ENCODE measurements at regions not wholly inside any gene's neighbourhood (a gene's known extent, or its start where the extent isn't known, plus 50 kb on each side); places are given as distances from the start of the nearest gene placed in this dataset.

GRCh38 chr16:79914961-79915720 is 314.6 kb upstream of the MAF start:
- intact Hi-C loops (cut with micrococcal nuclease): no loop called here
- no peaks in the 10 kb centered on the region for H3K9me2 ChIP-seq (replicated peaks; ENCODE audit: low read length)
- H3K4me3 ChIP-seq (ENCODE audit: low read length): no peak overlapping the region
- DNase-seq (no peak), ATAC-seq (no peak)
- H2AFZ ChIP-seq (ENCODE audit: low read length): no peak overlapping the region
- ChIA-PET POLR2A (ENCODE audit: unreplicated experiment) (no interaction called here), CTCF (no interaction called here)
- H3K9me3 ChIP-seq (ENCODE audit: low read length): no peaks in the 10 kb centered on the region
- H3K79me2 ChIP-seq (ENCODE audit: low read length): no peaks in the 10 kb centered on the region
- BruUV-seq (replicated peaks): no TSS peak
- H3K36me3 ChIP-seq (ENCODE audit: low read depth, low read length): no peaks in the 10 kb centered on the region
- no peak overlapping the region for H3K4me2 ChIP-seq (ENCODE audit: low read length)
- no peaks in the 10 kb centered on the region for H3K4me1 ChIP-seq (ENCODE audit: insufficient read depth, low read length)
- H3K27ac ChIP-seq (ENCODE audit: low read length): no peak overlapping the region
- H3K27me3 ChIP-seq (ENCODE audit: low read length): no peaks in the 10 kb centered on the region
- H4K20me1 ChIP-seq (ENCODE audit: low read length): no peaks in the 10 kb centered on the region
- no peaks in the 10 kb centered on the region for H3F3A ChIP-seq (ENCODE audit: low read length, unreplicated experiment)
- no peak for TF ChIP-seq EZH2phosphoT487 (IDR thresholded peaks at IDR 0.05; ENCODE audit: borderline replicate concordance, low read length)
- no peak for TF ChIP-seq CTCF (conservative IDR thresholded peaks at IDR 0.05; ENCODE audit: low read depth, low read length)
- no peak for TF ChIP-seq EZH2 (IDR thresholded peaks at IDR 0.05; ENCODE audit: low read length, unreplicated experiment)
- no peak overlapping the region for H3K9ac ChIP-seq (ENCODE audit: low read length)

- ATAC-seq (no peak), DNase-seq (no peak)
- ChIA-PET CTCF (no interaction called here), POLR2A (ENCODE audit: unreplicated experiment) (no interaction called here)
- H3F3A ChIP-seq (ENCODE audit: low read length, unreplicated experiment): no peaks in the 10 kb centered on the region
- no peaks in the 10 kb centered on the region for H3K4me1 ChIP-seq (ENCODE audit: insufficient read depth, low read length)
- no peaks in the 10 kb centered on the region for H3K27me3 ChIP-seq (ENCODE audit: low read length)
- no peak overlapping the region for H3K27ac ChIP-seq (ENCODE audit: low read length)
- no peaks in the 10 kb centered on the region for H3K36me3 ChIP-seq (ENCODE audit: low read depth, low read length)
- no peaks in the 10 kb centered on the region for H4K20me1 ChIP-seq (ENCODE audit: low read length)
- H3K4me3 ChIP-seq (ENCODE audit: low read length): no peak overlapping the region
- H3K4me2 ChIP-seq (ENCODE audit: low read length): no peak overlapping the region
- BruUV-seq (replicated peaks): no TSS peak
- no peaks in the 10 kb centered on the region for H3K9me2 ChIP-seq (replicated peaks; ENCODE audit: low read length)
- no peaks in the 10 kb centered on the region for H3K79me2 ChIP-seq (ENCODE audit: low read length)
- H2AFZ ChIP-seq (ENCODE audit: low read length): no peak overlapping the region
- H3K9ac ChIP-seq (ENCODE audit: low read length): no peak overlapping the region
- no peaks in the 10 kb centered on the region for H3K9me3 ChIP-seq (ENCODE audit: low read length)
- no peak for TF ChIP-seq EZH2 (IDR thresholded peaks at IDR 0.05; ENCODE audit: low read length, unreplicated experiment)
- TF ChIP-seq EZH2phosphoT487 (IDR thresholded peaks at IDR 0.05; ENCODE audit: borderline replicate concordance, low read length): no peak
- no peak for TF ChIP-seq CTCF (conservative IDR thresholded peaks at IDR 0.05; ENCODE audit: low read depth, low read length)
- intact Hi-C loops (cut with micrococcal nuclease): no loop called here
These were observed 312.2 kb upstream of the MAF start for GRCh38 chr16:79912592-79913310.

- no peak overlapping the region for H3K9ac ChIP-seq (ENCODE audit: low read length)
- no peak overlapping the region for H2AFZ ChIP-seq (ENCODE audit: low read length)
- no peaks in the 10 kb centered on the region for H3K9me3 ChIP-seq (ENCODE audit: low read length)
- no peaks in the 10 kb centered on the region for H4K20me1 ChIP-seq (ENCODE audit: low read length)
- no peaks in the 10 kb centered on the region for H3K79me2 ChIP-seq (ENCODE audit: low read length)
- H3K4me2 ChIP-seq (ENCODE audit: low read length): no peak overlapping the region
- no peak for TF ChIP-seq CTCF (conservative IDR thresholded peaks at IDR 0.05; ENCODE audit: low read depth, low read length)
- no peak for TF ChIP-seq EZH2phosphoT487 (IDR thresholded peaks at IDR 0.05; ENCODE audit: borderline replicate concordance, low read length)
- no peak for TF ChIP-seq EZH2 (IDR thresholded peaks at IDR 0.05; ENCODE audit: low read length, unreplicated experiment)
- DNase-seq (no peak), ATAC-seq (no peak)
- H3K9me2 ChIP-seq (replicated peaks; ENCODE audit: low read length): no peaks in the 10 kb centered on the region
- no peaks in the 10 kb centered on the region for H3K4me1 ChIP-seq (ENCODE audit: insufficient read depth, low read length)
- CTCF ChIA-PET: no interaction called here
- BruUV-seq (replicated peaks): no TSS peak
- no peaks in the 10 kb centered on the region for H3F3A ChIP-seq (ENCODE audit: low read length, unreplicated experiment)
- no peak overlapping the region for H3K27ac ChIP-seq (ENCODE audit: low read length)
- no peaks in the 10 kb centered on the region for H3K27me3 ChIP-seq (ENCODE audit: low read length)
- intact Hi-C loops (cut with micrococcal nuclease): no loop called here
- POLR2A ChIA-PET (ENCODE audit: unreplicated experiment): no interaction called here
- H3K4me3 ChIP-seq (ENCODE audit: low read length): no peak overlapping the region
- H3K36me3 ChIP-seq (ENCODE audit: low read depth, low read length): no peaks in the 10 kb centered on the region
These were observed 311.1 kb upstream of the MAF start for GRCh38 chr16:79911660-79912059.

All from PC-3 (cell line).